H1 (cell line): ENCODE measurements at regions not wholly inside any gene's neighbourhood (a gene's known extent, or its start where the extent isn't known, plus 50 kb on each side); places are given as distances from the start of the nearest gene placed in this dataset.

Source experiments
- CTCF ChIA-PET: fragments of 300-600 bp; sonication (Branson Sonifier 250); formaldehyde crosslinking; loops from one replicate; lab custom pipeline; 2021; ENCODE audit not compliant: partially characterized antibody; lab: Charles Lee
- POLR2A ChIA-PET: fragments of 300-600 bp; sonication (Branson Sonifier 250); formaldehyde crosslinking; loops from one replicate; lab custom pipeline; 2021; ENCODE audit warnings: inconsistent platforms; ENCODE audit not compliant: partially characterized antibody; lab: Charles Lee
- DNase-seq, 2 experiments: peaks; one replicate each; pipeline versions ENCODE4 v3.0.0 to v3.0.0-alpha.2; 2010 to 2022; ENCODE audit warnings: low spot score in 2 of 2, low read depth in 1 of 2, mixed read lengths in 1 of 2
- FAIRE-seq: peaks from 2 replicates; lab custom pipeline; 2011; peaks lifted over from hg19 to GRCh38; lab: Jason Lieb, UNC
- H2AFZ ChIP-seq: 2 replicates; pipeline ENCODE4 v1.8.1; 2012; ENCODE audit warnings: low read length, inconsistent platforms
- H2AK5ac ChIP-seq: 2 replicates; pipeline ENCODE4 v1.6.1; 2013; ENCODE audit warnings: low read depth, low read length
- H2BK120ac ChIP-seq: replicated peaks from 2 replicates; pipeline ENCODE3; 2013; ENCODE audit warnings: low read depth, low read length, inconsistent platforms
- H2BK12ac ChIP-seq: 2 replicates; pipeline ENCODE4 v1.6.1; 2013; ENCODE audit warnings: low read depth, low read length
- H2BK15ac ChIP-seq: 2 replicates; pipeline ENCODE4 v1.6.1; 2013; ENCODE audit warnings: low read length
- H2BK20ac ChIP-seq: 2 replicates; pipeline ENCODE4 v1.6.1; 2013; ENCODE audit warnings: low read length
- H2BK5ac ChIP-seq: 2 replicates; pipeline ENCODE4 v1.6.1; 2013; ENCODE audit warnings: low read depth, low read length
- H3K14ac ChIP-seq: 2 replicates; pipeline ENCODE4 v1.6.1; 2013; ENCODE audit warnings: inconsistent platforms; ENCODE audit not compliant: insufficient read length
- H3K18ac ChIP-seq: 2 replicates; pipeline ENCODE4 v1.6.1; 2013; ENCODE audit warnings: low read length; ENCODE audit errors: extremely low read depth
- H3K23ac ChIP-seq: 2 replicates; pipeline ENCODE4 v1.6.1; 2013; ENCODE audit warnings: inconsistent platforms; ENCODE audit not compliant: insufficient read length
- H3K23me2 ChIP-seq: 2 replicates; pipeline ENCODE4 v1.6.1; 2013; ENCODE audit warnings: low read depth, low read length
- H3K27ac ChIP-seq: 2 replicates; pipeline ENCODE4 v1.6.1; 2011; ENCODE audit warnings: low read depth, low read length, inconsistent platforms
- H3K27me3 ChIP-seq, 4 experiments: replicated peaks in 1 of 4; 1 replicate in 1 of 4; 2 replicates in 3 of 4; pipeline versions ENCODE4 v1.6.1 to v1.8.1; 2011 to 2013; ENCODE audit warnings: low read length in 3 of 4, mild to moderate bottlenecking in 3 of 4, inconsistent platforms in 2 of 4, mixed read lengths in 2 of 4, moderate library complexity in 1 of 4; ENCODE audit not compliant: control insufficient read depth in 3 of 4, insufficient read depth in 3 of 4; ENCODE audit errors: extremely low read depth in 1 of 4
- H3K36me3 ChIP-seq, 4 experiments: 2 replicates each; pipeline versions ENCODE4 v1.6.1 to v1.8.1; 2011 to 2013; ENCODE audit warnings: mild to moderate bottlenecking in 4 of 4, low read length in 3 of 4, moderate library complexity in 2 of 4, control low read depth in 1 of 4, inconsistent platforms in 1 of 4; ENCODE audit not compliant: insufficient read depth in 4 of 4, control insufficient read depth in 2 of 4
- H3K4ac ChIP-seq: replicated peaks from 2 replicates; pipeline ENCODE3; 2013; ENCODE audit warnings: low read length, low read depth, mixed read lengths, inconsistent platforms; ENCODE audit not compliant: insufficient read length
- H3K4me1 ChIP-seq, 4 experiments: replicated peaks in 1 of 4; 1 replicate in 1 of 4; 2 replicates in 3 of 4; pipeline versions ENCODE4 v1.6.1 to v1.8.1; 2011 to 2013; ENCODE audit warnings: low read length in 3 of 4, inconsistent platforms in 2 of 4, mixed read lengths in 1 of 4; ENCODE audit not compliant: insufficient read depth in 4 of 4, control insufficient read depth in 3 of 4
- H3K4me2 ChIP-seq, 2 experiments: 2 replicates each; pipeline versions ENCODE4 v1.6.1 to v1.8.1; 2011 to 2013; ENCODE audit warnings: low read depth in 2 of 2, low read length in 2 of 2, control low read depth in 1 of 2, inconsistent platforms in 1 of 2, mild to moderate bottlenecking in 1 of 2; ENCODE audit not compliant: insufficient read depth in 1 of 2
- H3K4me3 ChIP-seq, 4 experiments: fragments of 200-600, 300-600 bp in 1 of 4; sonication (generic), shearing (Covaris generic), sonication (Bioruptor Twin) in 1 of 4; 2 replicates each; pipeline versions ENCODE4 v1.5.1 to v1.8.1; 2011 to 2016; ENCODE audit warnings: low read length in 4 of 4, low read depth in 3 of 4, control low read depth in 2 of 4, inconsistent platforms in 2 of 4, mild to moderate bottlenecking in 2 of 4, mixed read lengths in 1 of 4, moderate library complexity in 1 of 4; ENCODE audit not compliant: insufficient read depth in 2 of 4; ENCODE audit errors: extremely low read depth in 1 of 4
- H3K56ac ChIP-seq: replicated peaks from 2 replicates; pipeline ENCODE3; 2013; ENCODE audit warnings: low read depth, mild to moderate bottlenecking, mixed read lengths, low read length, inconsistent platforms; ENCODE audit not compliant: insufficient read length
- H3K79me1 ChIP-seq: 2 replicates; pipeline ENCODE4 v1.6.1; 2013; ENCODE audit warnings: low read depth, low read length, control low read depth
- H3K79me2 ChIP-seq, 2 experiments: 2 replicates each; pipeline versions ENCODE4 v1.6.1 to v1.8.1; 2012 to 2013; ENCODE audit warnings: low read length in 2 of 2, mild to moderate bottlenecking in 2 of 2, inconsistent platforms in 1 of 2; ENCODE audit not compliant: insufficient read depth in 2 of 2, control insufficient read depth in 1 of 2
- H3K9ac ChIP-seq, 4 experiments: replicated peaks in 1 of 4; 1 replicate in 1 of 4; 2 replicates in 3 of 4; pipeline versions ENCODE4 v1.6.1 to v1.8.1; 2011 to 2013; ENCODE audit warnings: low read depth in 3 of 4, low read length in 3 of 4, control low read depth in 2 of 4, mild to moderate bottlenecking in 2 of 4, moderate library complexity in 2 of 4, inconsistent platforms in 1 of 4; ENCODE audit errors: extremely low read depth in 1 of 4
- H3K9me3 ChIP-seq, 2 experiments: 2 replicates each; pipeline versions ENCODE4 v1.6.1 to v1.8.1; 2012 to 2013; ENCODE audit warnings: mild to moderate bottlenecking in 2 of 2, moderate library complexity in 2 of 2, control low read depth in 1 of 2, inconsistent platforms in 1 of 2, low read depth in 1 of 2, low read length in 1 of 2, mixed read lengths in 1 of 2; ENCODE audit not compliant: insufficient read depth in 2 of 2
- H4K20me1 ChIP-seq, 2 experiments: replicated peaks in 1 of 2; 2 replicates each; pipeline versions ENCODE3 to v1.8.1; 2011 to 2013; ENCODE audit warnings: inconsistent platforms in 2 of 2, low read length in 2 of 2, mild to moderate bottlenecking in 1 of 2; ENCODE audit not compliant: insufficient read depth in 2 of 2, control insufficient read depth in 1 of 2
- H4K5ac ChIP-seq: 2 replicates; pipeline ENCODE4 v1.6.1; 2013; ENCODE audit warnings: low read length, low read depth, mixed read lengths, inconsistent platforms; ENCODE audit not compliant: insufficient read length
- H4K8ac ChIP-seq: 2 replicates; pipeline ENCODE4 v1.8.0; 2013; ENCODE audit warnings: mild to moderate bottlenecking, moderate library complexity, low read length, inconsistent platforms; ENCODE audit not compliant: insufficient read depth; ENCODE audit errors: extremely low read depth
- H4K91ac ChIP-seq: replicated peaks from 2 replicates; pipeline ENCODE3; 2013; ENCODE audit warnings: low read length, mixed read lengths, inconsistent platforms; ENCODE audit not compliant: insufficient read length
- BRCA1 ChIP-seq: IDR thresholded peaks from 2 replicates; pipeline ENCODE4 v1.6.1; 2012; ENCODE audit warnings: low read depth, low read length, improper control_type of control experiment
- CTBP2 ChIP-seq: IDR thresholded peaks from 2 replicates; pipeline ENCODE4 v1.7.0; 2011; ENCODE audit warnings: borderline replicate concordance, mild to moderate bottlenecking, moderate library complexity, mixed read lengths, low read length; ENCODE audit not compliant: insufficient read depth, insufficient read length
- TEAD4 ChIP-seq: IDR thresholded peaks from 2 replicates; pipeline ENCODE4 v1.6.1; 2012; ENCODE audit warnings: low read depth, low read length, inconsistent platforms, mixed read lengths
- YY1 ChIP-seq: IDR thresholded peaks from 2 replicates; pipeline ENCODE4 v1.6.1; 2011; ENCODE audit warnings: low read depth, mild to moderate bottlenecking, low read length
- WGBS, 2 experiments: shearing (Covaris generic) in 1 of 2; methylation state at CpG; one replicate each; pipeline versions ENCODE4 v1.1.6 to v1.1.7; 2013 to 2015; ENCODE audit warnings: low lambda C conversion rate in 2 of 2, mixed read lengths in 2 of 2, inconsistent platforms in 1 of 2, low coverage in 1 of 2, missing lambda C conversion rate in 1 of 2; ENCODE audit not compliant: insufficient replicate concordance in 2 of 2, insufficient coverage in 1 of 2, insufficient read length in 1 of 2; ENCODE audit errors: extremely low coverage in 1 of 2, missing lambda C conversion rate in 1 of 2; 5-methylcytosine and 5-hydroxymethylcytosine counted together
- TF ChIP-seq, protein P1 (sequence below): IDR thresholded peaks from 2 replicates; pipeline ENCODE4 v1.6.1; 2012; ENCODE audit warnings: inconsistent platforms

DNA sequence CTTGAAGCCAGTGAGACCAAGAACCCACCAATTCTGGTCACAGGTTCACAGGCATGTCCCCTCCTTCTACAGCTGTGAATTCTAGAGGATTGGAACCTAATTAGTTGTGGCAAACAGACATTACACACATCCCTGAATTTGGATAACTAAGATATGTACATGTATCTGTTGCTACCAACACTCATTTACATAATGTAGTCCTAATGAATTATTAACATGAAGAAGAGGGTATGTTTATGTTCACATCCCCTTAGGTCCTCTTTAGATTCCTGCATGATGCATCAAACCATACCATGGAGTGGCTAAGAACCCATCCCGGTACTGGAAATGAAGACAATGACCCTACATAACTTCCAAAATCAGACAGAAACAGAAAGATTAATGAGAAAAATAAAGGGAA, 326.9 kb upstream of the RBMY1B start:
- Histone ChIP-seq H4K8ac (no peak overlapping the region), H3K9me3 (peaks cover 2 to 29% of the 10 kb centered on the region in 2 experiments; a peak in 2 of 4 replicates), H3K4ac (no peak overlapping the region), H2AFZ (no peak overlapping the region), H2BK20ac (no peak overlapping the region), H3K4me3 (no peak overlapping the region)
- TF ChIP-seq TEAD4 (no peak), YY1 (no peak), CTBP2 (no peak), BRCA1 (no peak)
- TF ChIP-seq, protein P1, sequence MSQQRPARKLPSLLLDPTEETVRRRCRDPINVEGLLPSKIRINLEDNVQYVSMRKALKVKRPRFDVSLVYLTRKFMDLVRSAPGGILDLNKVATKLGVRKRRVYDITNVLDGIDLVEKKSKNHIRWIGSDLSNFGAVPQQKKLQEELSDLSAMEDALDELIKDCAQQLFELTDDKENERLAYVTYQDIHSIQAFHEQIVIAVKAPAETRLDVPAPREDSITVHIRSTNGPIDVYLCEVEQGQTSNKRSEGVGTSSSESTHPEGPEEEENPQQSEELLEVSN = no peak
- TF ChIP-seq, all 59 proteins: peak for 0
- H2AK5ac ChIP-seq = no peak overlapping the region
- no peak overlapping the region for H3K27ac ChIP-seq
- no peaks in the 10 kb centered on the region for H3K79me1 ChIP-seq
- H3K9ac ChIP-seq = no peak overlapping the region
- H3K23me2 ChIP-seq = no peaks in the 10 kb centered on the region
- ChIA-PET POLR2A (no interaction called here), CTCF (no interaction called here)
- no peak overlapping the region for H2BK120ac ChIP-seq
- no peak overlapping the region for H2BK12ac ChIP-seq
- H3K4me1 ChIP-seq = no peaks in the 10 kb centered on the region
- 100% methylated on average over 1 of the region's 1 CpG; no CpG with 5 or more reads in 1 of the 2 experiments for WGBS, 2 experiments
- H3K14ac ChIP-seq = no peak overlapping the region
- H3K79me2 ChIP-seq = no peaks in the 10 kb centered on the region
- FAIRE-seq = no peak
- no peak overlapping the region for H2BK15ac ChIP-seq
- H2BK5ac ChIP-seq = no peak overlapping the region
- no peaks in the 10 kb centered on the region for H3K36me3 ChIP-seq
- H3K18ac ChIP-seq = no peak overlapping the region
- no peak for DNase-seq
- no peak overlapping the region for H3K4me2 ChIP-seq
- H3K23ac ChIP-seq = no peak overlapping the region
- no peaks in the 10 kb centered on the region for H4K20me1 ChIP-seq
- H3K27me3 ChIP-seq = no peaks in the 10 kb centered on the region
- no peak overlapping the region for H3K56ac ChIP-seq
- no peak overlapping the region for H4K91ac ChIP-seq
- no peak overlapping the region for H4K5ac ChIP-seq
